Endothelial cell of umbilical vein (primary cell): ENCODE measurements at regions not wholly inside any gene's neighbourhood (a gene's known extent, or its start where the extent isn't known, plus 50 kb on each side); places are given as distances from the start of the nearest gene placed in this dataset.

Experiments
- BruUV-seq: library from RNA; stranded (reverse); fragments of 400-500 nt; replicated peaks from 2 replicates; lab custom pipeline; 2021; lab: Mats Ljungman, UMichigan
- CTCF ChIA-PET: fragments of 300-600, 350-600 bp; sonication (Branson Sonifier 250); formaldehyde crosslinking; loops from one replicate; lab custom pipeline; 2021; ENCODE audit warnings: antibody characterized with exemption, inconsistent platforms; lab: Charles Lee
- POLR2A ChIA-PET: fragments of 300-600, 350-600 bp; sonication (Branson Sonifier 250); formaldehyde crosslinking; loops from one replicate; lab custom pipeline; 2021; ENCODE audit warnings: antibody characterized with exemption, inconsistent platforms; lab: Charles Lee
- DNase-seq: peaks from one replicate; pipeline ENCODE4 v3.0.0-alpha.2; 2011; ENCODE audit warnings: low read depth, low spot score
- FAIRE-seq: peaks from 2 replicates; lab custom pipeline; 2011; peaks lifted over from hg19 to GRCh38; lab: Jason Lieb, UNC
- H2AFZ ChIP-seq: 2 replicates; pipeline ENCODE4 v1.6.0; 2012; ENCODE audit warnings: low read depth, low read length, control low read depth, inconsistent platforms
- H3K27ac ChIP-seq: 2 replicates; pipeline ENCODE4 v1.5.1; 2011; ENCODE audit warnings: low read depth, mild to moderate bottlenecking, control low read depth, low read length, moderate library complexity; ENCODE audit not compliant: insufficient read depth
- H3K27me3 ChIP-seq, 2 experiments: 2 replicates each; pipeline versions ENCODE4 v1.6.0 to v1.6.1; 2011; ENCODE audit warnings: low read length in 2 of 2, mixed read lengths in 1 of 2; ENCODE audit not compliant: control insufficient read depth in 2 of 2, insufficient read depth in 2 of 2
- H3K36me3 ChIP-seq, 2 experiments: 2 replicates in 1 of 2; 3 replicates in 1 of 2; pipeline ENCODE4 v1.5.1; 2011; ENCODE audit warnings: low read length in 2 of 2, mild to moderate bottlenecking in 1 of 2, moderate library complexity in 1 of 2; ENCODE audit not compliant: control insufficient read depth in 2 of 2, insufficient read depth in 2 of 2; ENCODE audit errors: extremely low read depth in 1 of 2
- H3K4me1 ChIP-seq: 3 replicates; pipeline ENCODE4 v1.5.1; 2011; ENCODE audit warnings: mild to moderate bottlenecking, low read length; ENCODE audit not compliant: control insufficient read depth, insufficient read depth; ENCODE audit errors: extremely low read depth
- H3K4me2 ChIP-seq: 2 replicates; pipeline ENCODE4 v1.6.1; 2011; ENCODE audit warnings: low read length, control low read depth, mixed read lengths; ENCODE audit not compliant: insufficient read depth
- H3K4me3 ChIP-seq, 3 experiments: fragments of 200-600 bp in 1 of 3; sonication (generic), shearing (Covaris generic) in 1 of 3; replicated peaks in 1 of 3; 2 replicates each; pipeline ENCODE4 v1.5.1; 2011 to 2016; ENCODE audit warnings: control low read depth in 3 of 3, low read length in 3 of 3, mild to moderate bottlenecking in 2 of 3, inconsistent platforms in 1 of 3, low read depth in 1 of 3, moderate library complexity in 1 of 3; ENCODE audit not compliant: insufficient read depth in 1 of 3
- H3K79me2 ChIP-seq: 2 replicates; pipeline ENCODE4 v1.6.0; 2012; ENCODE audit warnings: low read length, inconsistent platforms; ENCODE audit not compliant: control insufficient read depth, insufficient read depth
- H3K9ac ChIP-seq: replicated peaks from 2 replicates; pipeline ENCODE3; 2011; ENCODE audit warnings: low read length, control low read depth; ENCODE audit not compliant: insufficient read depth; ENCODE audit errors: extremely low read depth
- H3K9me1 ChIP-seq: replicated peaks from 3 replicates; pipeline ENCODE4 v1.6.0; 2011; ENCODE audit warnings: mild to moderate bottlenecking, low read length; ENCODE audit not compliant: control insufficient read depth, insufficient read depth; ENCODE audit errors: extremely low read depth
- H3K9me3 ChIP-seq: replicated peaks from 2 replicates; pipeline ENCODE4 v1.5.1; 2012; ENCODE audit warnings: low read length, inconsistent platforms; ENCODE audit not compliant: control insufficient read depth, insufficient read depth
- H4K20me1 ChIP-seq: replicated peaks from 2 replicates; pipeline ENCODE3; 2011; ENCODE audit warnings: mild to moderate bottlenecking, low read length; ENCODE audit not compliant: control insufficient read depth, insufficient read depth; ENCODE audit errors: extremely low read depth
- CTCF ChIP-seq, 2 donors: IDR thresholded peaks; 1 replicate in 1 of 2; 2 replicates in 1 of 2; pipeline ENCODE4 v1.5.1; 2011; ENCODE audit warnings: low read length in 2 of 2, mild to moderate bottlenecking in 2 of 2, moderate library complexity in 2 of 2, control low read depth in 1 of 2, inconsistent platforms in 1 of 2, low read depth in 1 of 2; ENCODE audit not compliant: insufficient read depth in 1 of 2; ENCODE audit errors: extremely low read depth in 1 of 2
- EZH2 ChIP-seq: IDR thresholded peaks from 2 replicates; pipeline ENCODE4 v1.6.1; 2012; ENCODE audit warnings: borderline replicate concordance, low read depth, mild to moderate bottlenecking, moderate library complexity, low read length, inconsistent platforms; ENCODE audit not compliant: severe bottlenecking
- FOS ChIP-seq: IDR thresholded peaks from 2 replicates; pipeline ENCODE4 v1.6.1; 2011; ENCODE audit warnings: mild to moderate bottlenecking, low read length, moderate library complexity, borderline replicate concordance; ENCODE audit not compliant: insufficient read depth
- GATA2 ChIP-seq: IDR thresholded peaks from 2 replicates; pipeline ENCODE4 v1.7.0; 2011; ENCODE audit warnings: low read depth, mild to moderate bottlenecking, moderate library complexity, mixed read lengths, low read length; ENCODE audit not compliant: insufficient read length, insufficient read depth
- JUN ChIP-seq: IDR thresholded peaks from 2 replicates; pipeline ENCODE4 v1.6.1; 2011; ENCODE audit warnings: borderline replicate concordance, low read depth; ENCODE audit not compliant: insufficient read length, insufficient read depth
- MAX ChIP-seq: IDR thresholded peaks from 2 replicates; pipeline ENCODE4 v1.6.1; 2011; ENCODE audit not compliant: insufficient read depth, insufficient read length
- MYC ChIP-seq: IDR thresholded peaks from one replicate; pipeline ENCODE4 v1.6.1; 2011; ENCODE audit warnings: mild to moderate bottlenecking, low read depth, low read length
- POLR2A ChIP-seq: IDR thresholded peaks from 2 replicates; pipeline ENCODE4 v1.6.1; 2012; ENCODE audit warnings: low read depth, mild to moderate bottlenecking, control low read depth, low read length
- POLR2AphosphoS5 ChIP-seq: IDR thresholded peaks from 2 replicates; pipeline ENCODE4 v1.6.1; 2012; ENCODE audit warnings: low read depth, mild to moderate bottlenecking, control low read depth, low read length, moderate library complexity; ENCODE audit not compliant: insufficient read depth
- dilution Hi-C: fragments of 300-500 bp; cut with MboI; formaldehyde crosslinking; loops from one replicate; pipeline ENCODE4 v1.15.0; 2019; ENCODE audit warnings: low sequenced_read_pairs; ENCODE audit not compliant: extremely low pct_ligation_motif_present
- intact Hi-C: fragments of 100-400 bp; cut with micrococcal nuclease; formaldehyde crosslinking; loops from one replicate; pipeline ENCODE4 v1.10.0; 2022

- Histone ChIP-seq H3K9me1 (no peaks in the 10 kb centered on the region), H3K4me3 (no peak overlapping the region), H3K27ac (no peak overlapping the region), H3K36me3 (no peaks in the 10 kb centered on the region), H3K9ac (no peak overlapping the region), H3K9me3 (no peaks in the 10 kb centered on the region), H3K27me3 (no peaks in the 10 kb centered on the region), H4K20me1 (no peaks in the 10 kb centered on the region), H3K79me2 (no peaks in the 10 kb centered on the region), H3K4me1 (peaks cover 22% of the 10 kb centered on the region), H3K4me2 (no peak overlapping the region), H2AFZ (no peak overlapping the region)
- no TSS peak for BruUV-seq
- intact Hi-C loops, result no loop called here
- TF ChIP-seq FOS (no peak), GATA2 (no peak), CTCF (IDR thresholded peaks at IDR 0.05; ENCODE audit: extremely low read depth in 1 of 2, insufficient read depth in 1 of 2, low read depth in 1 of 2, low read length in 2 of 2) (no peak), POLR2A (no peak), MAX (no peak), MYC (no peak), POLR2AphosphoS5 (no peak), EZH2 (no peak), JUN (no peak)
- FAIRE-seq (no peak), DNase-seq (no peak)
- dilution Hi-C loops, result no loop called here
- ChIA-PET POLR2A (no interaction called here), CTCF (interaction anchor here (1.5 kb wide), 1 partner anchor 31 kb away, joined by 4 read pairs; no protein-coding TSS in a partner anchor)
Observed at GRCh38 chr3:64888165-64888564, 200.4 kb upstream of the ADAMTS9 start.
